ENCODE measurements at regions not wholly inside any gene's neighbourhood (a gene's known extent, or its start where the extent isn't known, plus 50 kb on each side); places are given as distances from the start of the nearest gene placed in this dataset.

- no peak for DNase-seq (ENCODE audit: low read depth in 2 of 2)
- H3K27ac ChIP-seq (ENCODE audit: insufficient read depth, low read length): no peak overlapping the region
- H2AFZ ChIP-seq (ENCODE audit: low read length): no peak overlapping the region
- no peak overlapping the region for H3K4me2 ChIP-seq (ENCODE audit: extremely low read depth, insufficient read depth, low read length)
- no peak overlapping the region for H3K9ac ChIP-seq (ENCODE audit: insufficient read depth, low read length)
- no peaks in the 10 kb centered on the region for H3K36me3 ChIP-seq (ENCODE audit: control insufficient read depth, insufficient read depth, low read length)
- no peak overlapping the region for H3K4me3 ChIP-seq (replicated peaks in 1 of 4; ENCODE audit: control extremely low read depth in 1 of 4, insufficient read depth in 1 of 4, low read depth in 3 of 4, low read length in 4 of 4)
- H4K20me1 ChIP-seq (ENCODE audit: control insufficient read depth, extremely low read depth, insufficient read depth, low read length): no peaks in the 10 kb centered on the region
- H3K79me2 ChIP-seq (ENCODE audit: control insufficient read depth, insufficient read depth, low read length): no peaks in the 10 kb centered on the region
- peaks cover 4% of the 10 kb centered on the region for H3K4me1 ChIP-seq (ENCODE audit: control insufficient read depth, extremely low read depth, insufficient read depth, low read length)
- no peaks in the 10 kb centered on the region for H3K27me3 ChIP-seq (ENCODE audit: control insufficient read depth, insufficient read depth, low read length)
- H3K9me3 ChIP-seq (ENCODE audit: control insufficient read depth, insufficient read depth, low read depth, low read length): no peaks in the 10 kb centered on the region
- TF ChIP-seq, protein P1, sequence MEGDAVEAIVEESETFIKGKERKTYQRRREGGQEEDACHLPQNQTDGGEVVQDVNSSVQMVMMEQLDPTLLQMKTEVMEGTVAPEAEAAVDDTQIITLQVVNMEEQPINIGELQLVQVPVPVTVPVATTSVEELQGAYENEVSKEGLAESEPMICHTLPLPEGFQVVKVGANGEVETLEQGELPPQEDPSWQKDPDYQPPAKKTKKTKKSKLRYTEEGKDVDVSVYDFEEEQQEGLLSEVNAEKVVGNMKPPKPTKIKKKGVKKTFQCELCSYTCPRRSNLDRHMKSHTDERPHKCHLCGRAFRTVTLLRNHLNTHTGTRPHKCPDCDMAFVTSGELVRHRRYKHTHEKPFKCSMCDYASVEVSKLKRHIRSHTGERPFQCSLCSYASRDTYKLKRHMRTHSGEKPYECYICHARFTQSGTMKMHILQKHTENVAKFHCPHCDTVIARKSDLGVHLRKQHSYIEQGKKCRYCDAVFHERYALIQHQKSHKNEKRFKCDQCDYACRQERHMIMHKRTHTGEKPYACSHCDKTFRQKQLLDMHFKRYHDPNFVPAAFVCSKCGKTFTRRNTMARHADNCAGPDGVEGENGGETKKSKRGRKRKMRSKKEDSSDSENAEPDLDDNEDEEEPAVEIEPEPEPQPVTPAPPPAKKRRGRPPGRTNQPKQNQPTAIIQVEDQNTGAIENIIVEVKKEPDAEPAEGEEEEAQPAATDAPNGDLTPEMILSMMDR (conservative IDR thresholded peaks at IDR 0.05 in 1 of 2, IDR thresholded peaks at IDR 0.05 in 1 of 2; ENCODE audit: low read depth in 1 of 2, low read length in 2 of 2): no peak
- no peak for TF ChIP-seq EZH2 (IDR thresholded peaks at IDR 0.05; ENCODE audit: low read length, missing control alignments)
These were observed 601.1 kb downstream of the ANKRD50 start for GRCh38 chr4:124111411-124111810.

DNA sequence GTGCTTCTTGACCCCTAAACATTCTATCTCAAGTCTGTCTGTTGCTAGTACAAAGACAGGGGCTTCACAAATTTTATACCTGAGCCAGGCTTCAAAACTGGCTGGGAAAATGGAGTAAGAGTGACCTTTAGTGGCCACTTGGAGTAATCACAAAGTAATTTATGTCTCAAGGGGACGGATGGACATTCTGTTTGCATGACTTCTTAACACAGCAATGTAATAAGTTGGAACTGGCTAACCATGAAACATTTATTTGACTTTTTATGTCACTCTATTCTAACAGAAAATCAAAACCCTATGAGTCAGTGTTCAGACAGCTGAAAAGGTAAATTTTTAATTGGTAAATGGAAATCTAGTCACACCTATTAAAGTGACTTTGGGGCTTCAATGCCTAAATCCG lies 600.6 kb downstream of the ANKRD50 start:
- H3K9me3 ChIP-seq (ENCODE audit: control insufficient read depth, insufficient read depth, low read depth, low read length): no peaks in the 10 kb centered on the region
- H3K4me1 ChIP-seq (ENCODE audit: control insufficient read depth, extremely low read depth, insufficient read depth, low read length): peaks cover 4% of the 10 kb centered on the region
- no peak overlapping the region for H3K27ac ChIP-seq (ENCODE audit: insufficient read depth, low read length)
- H3K4me2 ChIP-seq (ENCODE audit: extremely low read depth, insufficient read depth, low read length): no peak overlapping the region
- TF ChIP-seq, protein P1 (conservative IDR thresholded peaks at IDR 0.05 in 1 of 2, IDR thresholded peaks at IDR 0.05 in 1 of 2; ENCODE audit: low read depth in 1 of 2, low read length in 2 of 2): peak; percentile 57 to 67
- TF ChIP-seq EZH2 (IDR thresholded peaks at IDR 0.05; ENCODE audit: low read length, missing control alignments): no peak
- no peak overlapping the region for H3K9ac ChIP-seq (ENCODE audit: insufficient read depth, low read length)
- no peak overlapping the region for H2AFZ ChIP-seq (ENCODE audit: low read length)
- no peaks in the 10 kb centered on the region for H4K20me1 ChIP-seq (ENCODE audit: control insufficient read depth, extremely low read depth, insufficient read depth, low read length)
- no peaks in the 10 kb centered on the region for H3K27me3 ChIP-seq (ENCODE audit: control insufficient read depth, insufficient read depth, low read length)
- no peaks in the 10 kb centered on the region for H3K79me2 ChIP-seq (ENCODE audit: control insufficient read depth, insufficient read depth, low read length)
- H3K4me3 ChIP-seq (replicated peaks in 1 of 4; ENCODE audit: control extremely low read depth in 1 of 4, insufficient read depth in 1 of 4, low read depth in 3 of 4, low read length in 4 of 4): no peak overlapping the region
- DNase-seq (ENCODE audit: low read depth in 2 of 2): peak; percentile 80 to 88
- no peaks in the 10 kb centered on the region for H3K36me3 ChIP-seq (ENCODE audit: control insufficient read depth, insufficient read depth, low read length)

DNA sequence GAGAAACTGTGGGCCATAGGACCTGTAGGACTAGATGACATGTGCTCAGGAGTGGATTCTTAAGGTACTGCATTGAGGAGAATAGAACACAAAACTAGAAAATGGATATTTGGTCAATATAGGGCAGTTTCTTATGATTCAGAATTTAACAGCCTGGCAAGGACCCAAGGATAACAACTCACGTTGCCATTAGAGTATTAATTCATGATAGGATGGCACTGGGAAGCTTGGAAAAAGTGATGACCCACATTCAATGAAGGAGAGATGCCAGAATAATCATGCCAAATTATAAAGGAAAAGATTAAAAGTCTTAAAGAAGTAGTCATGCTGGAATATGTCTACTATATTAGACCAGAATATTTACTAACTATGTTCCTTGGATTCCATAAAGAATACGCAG lies 594.5 kb downstream of the ANKRD50 start:
- no peak overlapping the region for H3K27ac ChIP-seq (ENCODE audit: insufficient read depth, low read length)
- H3K4me2 ChIP-seq (ENCODE audit: extremely low read depth, insufficient read depth, low read length): no peak overlapping the region
- no peaks in the 10 kb centered on the region for H3K36me3 ChIP-seq (ENCODE audit: control insufficient read depth, insufficient read depth, low read length)
- no peaks in the 10 kb centered on the region for H3K27me3 ChIP-seq (ENCODE audit: control insufficient read depth, insufficient read depth, low read length)
- no peak overlapping the region for H3K9ac ChIP-seq (ENCODE audit: insufficient read depth, low read length)
- peaks cover 2% of the 10 kb centered on the region for H3K4me1 ChIP-seq (ENCODE audit: control insufficient read depth, extremely low read depth, insufficient read depth, low read length)
- no peak for DNase-seq (ENCODE audit: low read depth in 2 of 2)
- no peaks in the 10 kb centered on the region for H3K9me3 ChIP-seq (ENCODE audit: control insufficient read depth, insufficient read depth, low read depth, low read length)
- H3K4me3 ChIP-seq (replicated peaks in 1 of 4; ENCODE audit: control extremely low read depth in 1 of 4, insufficient read depth in 1 of 4, low read depth in 3 of 4, low read length in 4 of 4): no peak overlapping the region
- no peaks in the 10 kb centered on the region for H4K20me1 ChIP-seq (ENCODE audit: control insufficient read depth, extremely low read depth, insufficient read depth, low read length)
- TF ChIP-seq, protein P1 (conservative IDR thresholded peaks at IDR 0.05 in 1 of 2, IDR thresholded peaks at IDR 0.05 in 1 of 2; ENCODE audit: low read depth in 1 of 2, low read length in 2 of 2): no peak
- TF ChIP-seq EZH2 (IDR thresholded peaks at IDR 0.05; ENCODE audit: low read length, missing control alignments): no peak
- no peaks in the 10 kb centered on the region for H3K79me2 ChIP-seq (ENCODE audit: control insufficient read depth, insufficient read depth, low read length)
- no peak overlapping the region for H2AFZ ChIP-seq (ENCODE audit: low read length)

Data from fibroblast of lung (primary cell).